ENCODE measurements at regions not wholly inside any gene's neighbourhood (a gene's known extent, or its start where the extent isn't known, plus 50 kb on each side); places are given as distances from the start of the nearest gene placed in this dataset.
"Not testable (repeated sequence)": the region's sequence is repeated elsewhere in the genome, so short reads cannot be mapped to it uniquely, and the experiment has no call there.

DNA sequence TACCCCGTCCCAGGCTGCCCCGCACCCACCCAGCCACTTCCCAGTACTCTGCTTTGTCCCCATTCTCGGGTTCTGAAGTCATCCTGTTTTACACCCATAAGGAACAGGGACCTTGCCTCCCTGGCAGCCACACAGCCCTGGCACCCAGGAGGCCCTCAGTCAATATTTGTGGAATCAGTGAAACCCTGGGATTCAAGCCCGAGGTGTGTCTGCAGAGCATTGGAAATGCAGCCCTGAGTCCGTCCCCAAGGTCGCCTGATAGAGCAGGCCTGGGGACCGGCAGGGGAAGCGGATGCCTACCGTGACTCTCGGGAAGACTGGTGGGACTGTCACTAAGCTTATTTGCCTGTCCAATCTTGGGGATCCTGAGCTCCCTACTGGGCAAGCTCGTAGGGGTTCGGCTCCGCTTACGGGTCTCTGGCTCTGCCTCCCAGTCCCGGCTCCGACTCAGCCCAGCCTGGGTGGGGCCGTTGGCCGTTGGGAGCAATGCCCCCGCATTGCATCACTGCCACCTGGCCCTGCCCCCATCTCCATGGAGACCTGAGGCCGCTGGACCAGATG, 64.4 kb upstream of the TAMM41 start:
- DNase-seq (ENCODE audit: low read depth), result peak; percentile 40
- no peak overlapping the region for H3K4me3 ChIP-seq (ENCODE audit: low read depth, low read length)
- TF ChIP-seq, protein P1, sequence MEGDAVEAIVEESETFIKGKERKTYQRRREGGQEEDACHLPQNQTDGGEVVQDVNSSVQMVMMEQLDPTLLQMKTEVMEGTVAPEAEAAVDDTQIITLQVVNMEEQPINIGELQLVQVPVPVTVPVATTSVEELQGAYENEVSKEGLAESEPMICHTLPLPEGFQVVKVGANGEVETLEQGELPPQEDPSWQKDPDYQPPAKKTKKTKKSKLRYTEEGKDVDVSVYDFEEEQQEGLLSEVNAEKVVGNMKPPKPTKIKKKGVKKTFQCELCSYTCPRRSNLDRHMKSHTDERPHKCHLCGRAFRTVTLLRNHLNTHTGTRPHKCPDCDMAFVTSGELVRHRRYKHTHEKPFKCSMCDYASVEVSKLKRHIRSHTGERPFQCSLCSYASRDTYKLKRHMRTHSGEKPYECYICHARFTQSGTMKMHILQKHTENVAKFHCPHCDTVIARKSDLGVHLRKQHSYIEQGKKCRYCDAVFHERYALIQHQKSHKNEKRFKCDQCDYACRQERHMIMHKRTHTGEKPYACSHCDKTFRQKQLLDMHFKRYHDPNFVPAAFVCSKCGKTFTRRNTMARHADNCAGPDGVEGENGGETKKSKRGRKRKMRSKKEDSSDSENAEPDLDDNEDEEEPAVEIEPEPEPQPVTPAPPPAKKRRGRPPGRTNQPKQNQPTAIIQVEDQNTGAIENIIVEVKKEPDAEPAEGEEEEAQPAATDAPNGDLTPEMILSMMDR (IDR thresholded peaks at IDR 0.05; ENCODE audit: control insufficient read depth, extremely low read depth, insufficient read depth), result no peak

DNA sequence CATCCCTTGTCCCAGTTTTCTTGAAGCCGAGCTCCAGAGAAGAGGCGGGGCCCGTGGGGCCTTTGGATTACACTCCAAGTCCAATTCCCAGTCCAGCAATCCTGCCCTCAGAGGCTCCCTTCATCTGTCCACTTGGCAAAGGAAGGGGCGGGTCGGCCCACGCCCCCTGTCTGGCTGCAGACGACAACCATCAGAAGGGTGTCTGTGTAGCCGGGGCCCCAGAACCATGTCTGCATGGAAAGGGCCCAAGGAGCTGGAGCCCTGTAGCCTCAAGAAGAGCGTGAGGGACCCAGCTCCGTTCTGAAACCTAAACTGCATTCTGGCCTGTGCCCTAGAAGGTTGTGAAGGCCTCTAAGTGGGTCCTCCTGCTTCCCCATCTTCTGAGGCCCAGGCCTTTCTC, 65.2 kb upstream of the TAMM41 start:
- not testable (repeated sequence) for DNase-seq (ENCODE audit: low read depth)

DNA sequence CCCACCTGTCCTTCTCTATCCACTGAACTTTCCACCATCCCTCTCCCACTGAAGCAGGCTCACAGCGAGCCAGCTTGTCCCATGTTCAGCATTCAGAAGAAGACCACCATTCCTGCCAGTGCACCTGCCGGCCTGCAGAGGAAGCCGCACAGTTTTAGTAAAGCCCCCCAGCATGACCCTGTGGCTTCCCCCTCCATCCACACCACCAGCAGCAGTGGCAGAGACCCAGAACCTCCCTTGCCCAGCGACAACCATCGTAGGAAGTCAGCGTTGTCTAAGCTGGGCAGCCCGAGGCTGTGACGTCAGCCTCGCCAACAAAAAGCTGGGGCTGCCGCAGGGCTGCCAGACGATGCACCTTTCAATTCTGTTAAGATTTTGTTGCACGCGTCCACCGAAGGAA, 66.6 kb upstream of the TAMM41 start:
- TF ChIP-seq, protein P1 (IDR thresholded peaks at IDR 0.05; ENCODE audit: control insufficient read depth, extremely low read depth, insufficient read depth), result no peak
- DNase-seq (ENCODE audit: low read depth), result no peak

More for the DNA sequence above, 65.2 kb upstream of the TAMM41 start:
- not testable (repeated sequence) for H3K4me3 ChIP-seq (ENCODE audit: low read depth, low read length)

DNA sequence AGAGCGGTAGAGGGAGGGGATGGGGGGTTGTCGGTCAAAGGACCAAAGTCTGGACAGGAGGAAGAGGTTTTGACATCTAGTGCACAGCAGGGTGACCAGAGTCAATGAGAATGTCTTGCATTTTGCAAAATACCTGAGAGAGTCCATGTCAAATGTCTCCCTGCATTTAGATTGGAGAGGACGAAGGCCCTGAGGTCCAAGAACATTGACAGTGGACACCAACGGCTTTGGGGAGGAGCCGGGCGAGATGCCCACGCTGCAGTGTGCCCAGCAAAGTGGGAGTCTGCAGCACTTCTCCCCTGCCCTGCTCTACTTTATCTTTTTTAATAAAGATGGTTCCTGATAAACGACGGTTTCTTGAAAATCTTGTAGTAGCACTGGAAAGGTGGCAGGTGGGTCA, 67.4 kb upstream of the TAMM41 start:
- H3K4me3 ChIP-seq (ENCODE audit: low read depth, low read length), result no peak overlapping the region
- DNase-seq (ENCODE audit: low read depth), result no peak
- TF ChIP-seq, protein P1 (IDR thresholded peaks at IDR 0.05; ENCODE audit: control insufficient read depth, extremely low read depth, insufficient read depth), result no peak

More for the DNA sequence above, 66.6 kb upstream of the TAMM41 start:
- H3K4me3 ChIP-seq (ENCODE audit: low read depth, low read length), result no peak overlapping the region

DNA sequence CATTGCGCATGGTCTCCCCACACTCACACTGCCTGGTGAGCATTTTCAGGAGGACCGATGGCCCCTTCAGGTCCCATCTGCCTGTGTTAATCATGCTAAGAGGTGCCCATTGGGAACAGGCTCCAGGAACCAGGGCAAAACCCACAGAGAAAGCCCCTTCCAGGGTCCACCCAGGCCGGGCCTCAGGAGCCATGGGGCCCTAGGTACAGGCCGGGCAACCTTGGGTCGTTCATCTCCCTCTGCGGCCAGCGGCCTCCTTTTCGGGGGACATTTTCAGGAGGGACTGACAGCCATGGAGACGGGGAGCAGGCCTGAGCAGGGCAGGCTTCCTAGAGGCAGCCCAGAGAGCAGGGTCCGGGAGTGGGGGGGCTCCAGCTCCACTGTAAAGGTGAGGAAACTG, 68.0 kb upstream of the TAMM41 start:
- no peak overlapping the region for H3K4me3 ChIP-seq (ENCODE audit: low read depth, low read length)
- DNase-seq (ENCODE audit: low read depth), result no peak
- TF ChIP-seq, protein P1 (IDR thresholded peaks at IDR 0.05; ENCODE audit: control insufficient read depth, extremely low read depth, insufficient read depth), result no peak

DNA sequence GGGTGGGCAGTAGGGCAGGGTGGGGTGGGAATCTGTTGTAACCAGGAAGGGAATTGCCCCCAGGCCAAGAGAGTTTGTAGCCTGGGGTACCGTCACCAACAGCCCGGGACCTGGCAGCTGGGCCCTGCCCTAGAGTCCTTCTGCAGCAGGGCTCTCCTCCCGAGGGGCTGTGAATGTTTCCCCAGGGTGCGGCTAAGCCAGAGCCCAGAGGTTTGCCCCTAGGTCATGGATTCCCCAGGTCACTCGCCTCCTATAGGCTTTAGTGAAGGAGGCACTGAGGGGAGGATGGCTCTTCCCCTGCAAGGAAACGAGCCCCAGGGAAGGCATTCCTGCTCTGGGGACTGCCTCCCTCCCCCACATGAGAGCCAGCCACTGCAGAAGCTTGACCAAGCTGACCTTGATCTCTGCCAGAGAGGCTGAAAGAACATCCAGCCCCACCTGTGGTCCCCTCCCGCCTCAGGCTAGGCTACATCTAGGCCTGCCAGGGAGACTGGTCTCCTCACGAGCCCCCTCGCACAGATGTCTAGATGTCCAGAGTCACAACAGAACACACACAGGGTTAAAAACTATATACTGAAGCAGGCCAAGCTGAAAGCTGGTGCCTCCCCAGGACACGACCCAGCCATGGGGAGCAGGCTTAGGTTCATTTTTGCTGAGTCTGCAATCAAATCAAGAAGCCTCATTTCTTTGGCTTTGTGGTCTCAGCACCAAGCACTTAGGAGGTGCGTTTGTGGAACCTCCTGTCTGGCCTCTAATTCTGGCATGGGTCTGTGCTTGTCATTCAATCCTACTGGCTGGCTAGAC, 69.1 kb upstream of the TAMM41 start:
- H3K4me3 ChIP-seq (ENCODE audit: low read depth, low read length), result no peak overlapping the region
- TF ChIP-seq, protein P1 (IDR thresholded peaks at IDR 0.05; ENCODE audit: control insufficient read depth, extremely low read depth, insufficient read depth), result no peak
- no peak for DNase-seq (ENCODE audit: low read depth)

DNA sequence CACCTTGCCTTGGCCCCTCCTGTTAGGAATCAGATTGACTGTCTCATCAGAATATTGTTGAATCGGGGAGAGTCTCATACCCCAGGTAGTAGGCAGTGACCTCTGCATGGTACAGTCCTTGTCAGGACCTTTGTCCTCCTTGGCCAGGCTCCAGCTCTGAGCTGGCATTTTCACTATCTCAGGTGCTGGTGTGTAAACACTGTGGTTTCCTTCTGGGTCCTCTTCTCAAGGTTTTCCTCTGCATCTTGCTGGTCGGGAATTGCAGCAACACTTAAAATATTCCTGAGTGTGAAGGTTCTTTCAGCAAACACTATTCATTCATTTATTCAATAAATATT, 69.7 kb upstream of the TAMM41 start:
- not testable (repeated sequence) for DNase-seq (ENCODE audit: low read depth); H3K4me3 ChIP-seq (ENCODE audit: low read depth, low read length)

DNA sequence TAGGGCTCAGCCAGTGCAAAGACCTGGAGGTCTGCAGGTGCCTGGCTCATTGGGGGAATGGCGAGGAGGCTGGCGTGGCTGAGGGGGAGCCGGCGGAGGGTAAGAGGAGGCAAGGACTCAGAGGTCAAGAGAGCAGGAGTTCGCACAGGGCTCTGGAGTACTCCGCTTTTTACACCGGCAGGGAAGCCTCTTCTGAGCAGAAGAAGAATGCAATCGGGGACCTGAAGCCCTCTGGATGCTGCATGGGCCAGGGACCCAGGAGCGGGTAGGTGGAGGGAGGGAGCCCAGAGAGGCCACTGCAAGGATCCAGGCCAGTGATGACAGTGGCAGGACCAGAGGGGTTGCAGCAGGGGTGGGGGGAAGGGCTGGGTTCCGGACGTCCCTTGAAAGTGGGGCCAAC, 70.4 kb upstream of the TAMM41 start:
- DNase-seq (ENCODE audit: low read depth), result no peak
- TF ChIP-seq, protein P1 (IDR thresholded peaks at IDR 0.05; ENCODE audit: control insufficient read depth, extremely low read depth, insufficient read depth), result no peak
- H3K4me3 ChIP-seq (ENCODE audit: low read depth, low read length), result no peak overlapping the region
